ENCODE measurements at regions not wholly inside any gene's neighbourhood (a gene's known extent, or its start where the extent isn't known, plus 50 kb on each side); places are given as distances from the start of the nearest gene placed in this dataset.

GRCh38 chr7:118559207-118559606 is 334.7 kb downstream of the ANKRD7 start (continued):
- no peak for TF ChIP-seq ZNF462 (CRISPR knock-in tag; IDR thresholded peaks at IDR 0.05)
- no peak for TF ChIP-seq CREB1 (CRISPR knock-in tag; IDR thresholded peaks at IDR 0.05; ENCODE audit: low read depth)
- TF ChIP-seq ZNF331 (CRISPR knock-in tag; IDR thresholded peaks at IDR 0.05; ENCODE audit: low read depth): no peak
- TF ChIP-seq NANOG (IDR thresholded peaks at IDR 0.05; ENCODE audit: borderline replicate concordance): no peak
- no peak for TF ChIP-seq EZH2phosphoT487 (IDR thresholded peaks at IDR 0.05; ENCODE audit: unreplicated experiment)
- TF ChIP-seq JUNB (IDR thresholded peaks at IDR 0.05; ENCODE audit: unreplicated experiment): no peak
- no peak for TF ChIP-seq ETS1 (IDR thresholded peaks at IDR 0.05)

GRCh38 chr7:118563311-118563710 is 338.8 kb downstream of the ANKRD7 start:
- Histone ChIP-seq H3K79me2 (replicated peaks; ENCODE audit: insufficient read depth) (no peaks in the 10 kb centered on the region), H3K4me2 (no peak overlapping the region), H3K27me3 (ENCODE audit: insufficient read depth) (no peaks in the 10 kb centered on the region), H3K9me2 (ENCODE audit: insufficient read depth) (no peaks in the 10 kb centered on the region; the same call in 1 of the 2 replicates), H3K4me1 (ENCODE audit: insufficient read depth) (no peaks in the 10 kb centered on the region), H3K27ac (ENCODE audit: low read depth) (no peak overlapping the region), H4K20me1 (replicated peaks; ENCODE audit: insufficient read depth) (no peaks in the 10 kb centered on the region), H3K4me3 (no peak overlapping the region), H2AFZ (no peak overlapping the region), H3K36me3 (ENCODE audit: insufficient read depth) (no peaks in the 10 kb centered on the region; the same call in 1 of the 2 replicates), H3F3A (replicated peaks; ENCODE audit: low read depth) (no peaks in the 10 kb centered on the region)
- no peak for ATAC-seq
- Mint-ChIP-seq H3K4me1 (no peaks in the 10 kb centered on the region), H3K27me3 (ENCODE audit: insufficient read depth, low read depth, poor library complexity) (no peaks in the 10 kb centered on the region), H3K4me3 (no peak overlapping the region), H3K27ac (no peak overlapping the region), H3K9me3 (peaks cover 13% of the 10 kb centered on the region; the same call in 2 of the 3 replicates), H3K36me3 (ENCODE audit: low read depth) (peaks cover 7% of the 10 kb centered on the region; the same call in 1 of the 3 replicates)
- no peak for DNase-seq (ENCODE audit: low spot score)
- TF ChIP-seq ETS1 (IDR thresholded peaks at IDR 0.05) (no peak), EZH2 (IDR thresholded peaks at IDR 0.05; ENCODE audit: low read depth, unreplicated experiment) (no peak), REST (IDR thresholded peaks at IDR 0.05; ENCODE audit: unreplicated experiment) (no peak), NANOG (IDR thresholded peaks at IDR 0.05; ENCODE audit: borderline replicate concordance) (no peak), JUNB (IDR thresholded peaks at IDR 0.05; ENCODE audit: unreplicated experiment) (no peak), CTCF (conservative IDR thresholded peaks at IDR 0.05; ENCODE audit: low read depth in 2 of 2) (no peak), POLR2AphosphoS5 (IDR thresholded peaks at IDR 0.05; ENCODE audit: low read depth) (no peak), ZNF331 (CRISPR knock-in tag; IDR thresholded peaks at IDR 0.05; ENCODE audit: low read depth) (no peak)

Measured in GM23338 (cell line).